ENCODE measurements at regions not wholly inside any gene's neighbourhood (a gene's known extent, or its start where the extent isn't known, plus 50 kb on each side); places are given as distances from the start of the nearest gene placed in this dataset.
"Not testable (repeated sequence)": the region's sequence is repeated elsewhere in the genome, so short reads cannot be mapped to it uniquely, and the experiment has no call there.

DNA sequence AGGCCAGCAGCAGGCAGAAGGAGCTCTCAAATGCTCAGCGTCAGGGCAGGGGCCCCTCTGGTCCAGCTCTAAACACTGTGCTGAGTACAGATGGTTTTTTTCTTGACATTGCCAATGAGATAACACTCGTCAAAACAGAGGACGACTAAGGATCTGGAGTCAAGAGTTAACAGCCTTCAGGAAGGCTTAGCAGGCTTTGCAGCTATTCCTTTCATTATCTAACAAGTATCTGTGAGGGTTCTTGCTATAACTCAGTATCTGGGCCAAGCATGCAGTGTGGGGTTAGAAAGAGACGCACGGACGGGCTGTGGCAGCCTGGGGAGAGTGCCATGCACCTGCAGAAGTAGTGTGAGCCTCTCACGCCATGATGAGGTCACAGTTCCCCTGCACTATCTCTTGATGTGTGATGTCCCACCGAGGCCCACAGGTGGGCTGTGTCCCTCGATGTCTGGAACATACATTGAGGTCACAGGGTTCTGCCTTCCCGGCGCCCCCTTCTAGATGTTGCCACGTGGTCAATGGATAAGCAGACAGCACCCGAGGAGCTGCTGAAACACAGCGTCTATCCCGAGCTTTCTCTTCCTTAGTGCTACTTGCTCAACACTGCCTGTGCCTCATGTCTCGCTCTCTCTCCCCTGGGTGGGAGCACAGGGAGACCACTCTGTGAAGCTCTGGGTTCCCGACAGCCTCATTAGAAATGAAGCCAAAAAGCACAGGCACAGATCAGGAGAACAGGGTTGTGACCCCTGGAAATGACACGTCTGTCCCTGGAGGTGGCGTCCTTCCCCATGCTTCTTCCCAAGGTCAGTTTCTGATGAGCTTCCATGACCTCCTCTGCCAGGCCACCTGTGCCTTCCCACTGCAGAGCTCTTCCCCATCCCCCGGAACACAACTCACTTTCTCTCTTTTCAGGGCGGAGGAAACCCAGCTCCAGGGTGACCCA is 85.5 kb upstream of the RPS6KA2 start:
- DNase-seq (ENCODE audit: low read depth in 4 of 4, low spot score in 3 of 4), result no peak

DNA sequence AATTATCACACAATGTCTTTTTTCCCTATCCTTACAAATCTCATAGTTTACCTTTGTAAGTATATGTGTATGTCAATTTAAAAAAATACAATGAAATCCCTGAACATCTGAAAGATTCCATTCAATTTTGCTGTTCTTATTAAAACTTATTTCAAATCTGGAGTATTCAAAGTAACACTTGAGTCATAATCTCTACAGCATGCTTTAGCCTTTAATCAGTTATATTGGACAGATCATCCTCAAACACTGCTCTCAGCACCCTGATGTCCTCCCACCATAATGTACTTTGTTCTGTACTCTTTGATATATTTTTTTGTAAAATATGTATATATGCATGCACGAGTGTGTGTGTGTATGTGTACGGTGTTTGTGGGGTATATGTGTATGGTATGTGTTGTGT is 83.0 kb upstream of the RPS6KA2 start:
- no peak for DNase-seq (ENCODE audit: low read depth in 4 of 4, low spot score in 3 of 4)

DNA sequence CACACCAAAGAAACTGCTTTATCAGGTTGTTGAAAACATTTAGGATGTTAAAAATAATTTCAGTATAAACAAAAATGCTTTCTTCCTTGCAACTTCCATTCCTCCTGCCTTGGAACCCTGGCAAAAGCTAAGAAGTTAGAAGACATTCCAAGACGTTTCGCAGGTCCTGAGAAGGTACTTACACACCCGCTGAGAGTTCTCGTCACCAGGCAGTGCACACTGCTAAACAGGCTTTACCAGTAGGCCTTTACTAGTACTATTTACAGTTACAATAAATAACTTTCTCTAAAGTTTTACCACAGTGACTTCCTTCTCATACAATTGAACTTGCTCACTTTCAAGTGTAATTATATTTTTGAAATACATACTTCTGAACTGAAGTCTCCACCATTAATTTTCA is 81.4 kb upstream of the RPS6KA2 start:
- DNase-seq (ENCODE audit: low read depth in 4 of 4, low spot score in 3 of 4), result no peak

DNA sequence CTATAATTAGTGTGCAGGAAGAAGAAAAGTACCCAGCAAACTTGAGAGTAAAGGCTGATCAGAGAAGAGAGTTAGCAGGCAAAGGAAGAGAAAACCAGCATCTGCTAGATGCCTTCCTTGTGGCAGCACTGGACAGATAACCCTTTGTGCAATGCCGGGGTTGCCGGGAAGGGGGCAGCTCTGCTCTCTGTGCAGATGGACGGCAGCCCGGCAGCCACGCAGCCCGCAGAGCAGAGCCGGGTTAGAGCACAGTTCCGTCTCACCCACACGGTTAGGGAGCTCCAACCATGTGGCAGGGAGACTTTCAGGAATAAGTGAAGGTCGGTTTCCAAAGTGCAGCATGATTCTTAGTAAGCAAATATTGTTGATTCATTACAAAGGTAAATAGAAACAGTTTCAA is 80.0 kb upstream of the RPS6KA2 start:
- DNase-seq (ENCODE audit: low read depth in 4 of 4, low spot score in 3 of 4), result no peak

DNA sequence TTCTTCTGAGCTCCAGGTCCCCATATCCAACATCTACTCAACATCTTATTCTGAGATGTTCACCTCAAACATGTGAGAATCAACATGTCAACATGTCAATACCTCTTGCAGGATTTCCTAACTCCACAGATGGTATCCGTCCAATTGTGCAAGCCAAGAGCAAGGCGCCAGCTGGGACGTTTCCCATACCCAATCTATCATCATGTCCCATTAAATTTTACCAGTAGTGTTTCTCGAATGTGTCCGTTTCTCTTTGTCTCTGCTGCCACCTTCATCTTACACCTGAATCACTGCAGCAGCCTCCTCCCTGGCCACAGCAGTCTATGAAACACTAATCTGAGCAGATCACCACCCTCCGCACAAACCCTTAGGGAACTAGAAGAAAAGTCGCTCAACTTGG is 78.0 kb upstream of the RPS6KA2 start:
- DNase-seq (ENCODE audit: low read depth in 4 of 4, low spot score in 3 of 4), result no peak

DNA sequence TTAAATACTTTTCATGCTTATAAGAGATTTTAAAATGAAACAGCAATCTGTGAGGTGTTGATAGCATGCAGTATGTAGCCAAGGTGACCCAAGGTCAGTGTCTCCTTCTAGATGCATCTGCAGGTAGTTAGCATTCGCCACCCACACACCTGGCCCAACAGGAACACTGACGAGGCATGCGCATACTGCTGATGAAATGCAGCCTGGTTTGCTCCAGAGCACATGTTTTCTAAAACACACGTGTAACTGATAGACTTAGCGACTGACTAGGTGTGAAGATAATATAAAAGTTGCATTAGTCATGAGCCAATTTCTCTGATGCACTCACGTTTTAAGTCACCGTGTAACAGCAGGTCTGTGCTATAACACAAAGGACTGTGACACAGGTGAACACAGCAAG is 77.1 kb upstream of the RPS6KA2 start:
- no peak for DNase-seq (ENCODE audit: low read depth in 4 of 4, low spot score in 3 of 4)

DNA sequence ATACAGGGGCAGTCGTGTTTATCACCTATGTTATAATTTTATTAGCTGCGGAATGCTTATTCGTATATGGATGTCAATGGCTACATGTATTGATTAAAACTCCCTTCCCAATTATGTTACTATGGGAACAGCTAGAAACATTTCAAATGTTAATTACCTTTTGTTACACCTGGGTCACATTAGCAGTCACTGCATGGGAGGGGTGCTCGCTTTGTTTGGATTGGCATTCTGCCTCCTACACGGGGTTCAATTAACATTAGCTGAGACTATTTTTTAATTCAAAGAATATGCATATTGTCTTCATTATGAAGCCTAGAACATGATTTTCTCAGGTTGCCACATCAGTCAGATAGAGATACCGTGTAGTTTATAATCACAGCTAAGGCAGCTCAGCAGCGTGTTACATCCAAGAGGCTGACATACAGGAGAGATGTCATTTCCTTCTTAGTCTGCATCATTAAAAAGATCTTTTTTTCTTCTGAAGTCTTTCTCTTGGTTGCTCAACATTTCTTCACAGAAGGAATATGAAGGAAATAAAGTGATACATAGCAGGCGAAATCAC is 76.2 kb upstream of the RPS6KA2 start:
- DNase-seq (ENCODE audit: low read depth in 4 of 4, low spot score in 3 of 4), result no peak

DNA sequence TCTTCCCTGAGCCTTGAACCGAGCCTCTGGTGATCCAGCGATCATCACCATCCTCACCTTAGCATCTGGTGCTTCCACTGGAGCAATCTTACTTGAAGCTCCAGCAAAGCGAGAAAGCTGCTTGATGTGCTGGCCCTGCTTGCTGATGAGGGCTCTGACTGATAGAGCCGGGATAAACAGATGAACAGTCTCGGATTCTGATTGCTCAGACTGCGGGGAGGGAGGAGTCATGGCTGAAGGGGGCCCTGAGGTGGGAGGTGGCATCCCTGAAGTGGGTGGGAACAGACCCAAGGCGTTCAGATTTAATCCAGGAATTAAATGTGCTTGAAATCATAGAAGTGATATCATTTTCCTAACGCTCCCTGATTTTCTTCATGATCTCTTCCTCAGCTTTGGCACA is 74.4 kb upstream of the RPS6KA2 start:
- DNase-seq (ENCODE audit: low read depth in 4 of 4, low spot score in 3 of 4), result not testable (repeated sequence)

DNA sequence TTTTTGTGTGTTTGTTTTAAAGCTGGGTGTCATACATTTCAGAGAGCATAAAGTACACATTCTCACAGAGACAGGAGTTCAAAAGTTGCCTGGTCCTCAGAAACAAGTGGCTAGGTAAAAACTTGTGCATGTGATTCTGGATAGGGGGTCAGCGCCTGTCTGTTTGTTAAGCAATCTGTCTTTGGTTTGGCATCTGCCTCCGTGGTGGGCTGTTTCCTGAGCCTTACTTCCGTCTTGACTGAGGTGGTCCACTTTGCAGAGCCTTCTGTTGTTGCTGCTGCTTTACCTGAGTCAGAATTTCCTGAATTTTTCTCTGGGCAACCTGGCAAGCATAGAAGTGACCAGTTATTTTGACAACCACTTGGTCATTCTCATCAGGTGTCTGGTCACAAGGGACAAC is 73.8 kb upstream of the RPS6KA2 start:
- not testable (repeated sequence) for DNase-seq (ENCODE audit: low read depth in 4 of 4, low spot score in 3 of 4)

DNA sequence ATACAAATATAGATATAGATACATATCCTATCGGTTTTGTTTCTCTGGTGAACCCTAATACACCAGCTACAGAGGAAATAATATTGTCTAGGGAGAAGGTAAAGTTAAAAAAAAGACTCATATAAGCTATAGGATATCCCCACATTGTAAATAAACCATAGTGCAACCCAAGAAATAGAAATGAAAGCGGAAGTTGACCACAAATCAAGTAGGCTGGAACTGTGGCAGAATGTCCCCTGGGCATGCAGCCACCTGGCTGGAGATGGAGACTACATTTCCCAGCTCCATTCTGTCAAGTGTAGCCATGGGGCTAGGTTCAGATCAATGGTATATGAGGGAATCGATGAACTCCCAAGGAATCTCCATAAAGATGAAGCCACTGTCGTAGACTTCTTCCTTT is 70.1 kb upstream of the RPS6KA2 start:
- DNase-seq (ENCODE audit: low read depth in 4 of 4, low spot score in 3 of 4), result no peak

DNA sequence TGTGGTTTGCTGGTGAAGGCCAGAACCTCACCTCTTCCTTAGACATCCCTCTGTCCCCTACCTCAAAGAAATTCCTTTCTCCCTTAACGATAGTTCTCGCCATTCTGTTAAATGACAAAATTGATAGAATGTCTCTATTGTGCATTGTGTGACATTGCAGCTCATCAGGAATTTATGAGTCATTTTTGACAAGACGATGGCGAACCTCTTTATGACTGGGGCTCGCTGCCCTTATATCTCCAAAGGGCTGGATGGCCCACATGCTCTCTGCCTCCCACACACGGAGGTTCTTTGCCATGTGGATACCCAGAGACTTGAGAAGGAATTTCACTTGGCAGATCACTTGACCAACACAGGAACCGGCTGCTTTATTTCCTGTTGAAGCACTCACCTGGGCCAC is 66.8 kb upstream of the RPS6KA2 start:
- DNase-seq (ENCODE audit: low read depth in 4 of 4, low spot score in 3 of 4), result no peak

DNA sequence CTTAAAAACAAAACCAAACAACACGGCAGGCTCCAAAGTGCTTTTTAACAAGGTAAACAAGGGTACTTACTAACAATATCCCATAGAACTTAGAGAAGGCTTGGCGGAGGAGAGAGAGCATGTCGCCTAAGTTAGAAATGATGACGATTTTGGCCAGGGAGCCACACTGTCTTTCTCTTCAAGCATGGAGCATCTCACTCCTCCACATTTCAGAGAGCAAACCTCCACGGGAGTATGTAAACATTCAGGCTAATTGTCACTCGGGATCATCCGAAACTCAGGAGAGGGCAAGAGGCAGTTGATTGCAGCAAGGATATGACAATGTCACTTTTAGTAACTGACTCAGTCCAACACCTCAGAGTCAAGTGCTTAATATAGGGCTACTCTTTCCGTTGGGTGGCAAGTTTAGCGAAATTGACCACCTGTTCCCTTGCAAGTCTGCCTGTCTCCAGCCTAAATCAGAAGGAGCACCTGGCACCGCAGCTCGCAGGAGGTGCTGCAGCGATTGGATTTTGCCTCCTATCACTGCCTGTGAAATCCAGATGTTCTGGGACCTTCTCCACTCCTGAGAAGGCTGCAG is 65.8 kb upstream of the RPS6KA2 start:
- no peak for DNase-seq (ENCODE audit: low read depth in 4 of 4, low spot score in 3 of 4)

DNA sequence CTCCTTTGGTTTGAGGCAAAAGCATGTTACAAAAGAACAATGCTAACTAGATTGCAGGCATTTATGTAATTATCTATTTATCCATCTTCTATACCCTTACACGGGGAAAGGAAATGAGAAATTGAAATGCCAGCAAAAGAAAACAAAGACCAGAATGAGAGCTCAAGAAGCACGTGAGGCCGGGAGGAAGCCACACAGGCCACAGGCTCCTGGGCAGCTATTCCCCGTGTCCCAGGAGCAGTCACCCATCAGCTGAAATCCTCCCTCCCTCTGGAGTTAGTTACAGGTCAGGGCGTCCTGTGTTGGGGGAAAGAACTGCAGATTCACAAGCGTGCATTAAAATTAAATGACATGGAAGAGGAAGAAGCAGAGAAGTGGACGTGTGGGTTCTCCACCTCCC is 64.7 kb upstream of the RPS6KA2 start:
- no peak for DNase-seq (ENCODE audit: low read depth in 4 of 4, low spot score in 3 of 4)

DNA sequence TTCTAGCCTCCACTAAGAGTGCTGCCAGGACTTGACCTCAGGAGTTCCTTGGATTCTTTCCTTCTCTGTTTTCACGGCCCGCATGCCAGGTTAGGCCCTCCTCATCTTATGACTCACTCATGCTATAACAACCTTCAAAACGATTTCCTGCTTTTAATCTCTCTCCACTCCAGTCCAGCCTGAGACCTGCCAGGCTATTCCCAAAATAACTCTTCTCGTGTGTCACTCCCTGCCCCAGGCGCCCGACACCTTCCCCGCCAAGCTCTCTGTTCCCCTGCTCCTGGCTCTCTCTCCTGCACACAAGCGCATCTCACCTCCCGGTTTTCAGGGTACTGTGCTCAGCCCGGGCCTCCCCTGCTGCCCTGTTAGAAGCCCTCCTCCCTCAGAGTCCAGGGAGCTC is 64.1 kb upstream of the RPS6KA2 start:
- no peak for DNase-seq (ENCODE audit: low read depth in 4 of 4, low spot score in 3 of 4)

DNA sequence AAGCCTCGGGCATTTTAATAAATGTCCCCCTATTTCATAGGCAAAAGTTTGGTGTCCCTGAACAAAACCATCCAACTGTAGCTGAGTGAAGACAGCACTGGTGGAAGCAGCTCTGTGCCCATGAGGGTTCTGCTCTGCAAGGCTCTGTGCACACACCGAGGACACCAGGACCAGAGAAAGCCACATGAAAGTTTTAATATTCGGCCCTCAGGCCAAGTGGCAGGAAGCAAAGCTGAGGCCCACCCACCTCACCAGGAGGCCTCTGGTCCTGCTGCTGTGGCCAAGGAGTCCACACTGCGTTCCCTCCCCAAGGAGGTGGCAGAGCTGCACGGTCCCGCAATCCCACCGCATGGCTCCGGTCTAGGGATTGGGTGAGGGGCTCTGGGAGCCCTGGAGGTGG is 62.6 kb upstream of the RPS6KA2 start:
- no peak for DNase-seq (ENCODE audit: low read depth in 4 of 4, low spot score in 3 of 4)

DNA sequence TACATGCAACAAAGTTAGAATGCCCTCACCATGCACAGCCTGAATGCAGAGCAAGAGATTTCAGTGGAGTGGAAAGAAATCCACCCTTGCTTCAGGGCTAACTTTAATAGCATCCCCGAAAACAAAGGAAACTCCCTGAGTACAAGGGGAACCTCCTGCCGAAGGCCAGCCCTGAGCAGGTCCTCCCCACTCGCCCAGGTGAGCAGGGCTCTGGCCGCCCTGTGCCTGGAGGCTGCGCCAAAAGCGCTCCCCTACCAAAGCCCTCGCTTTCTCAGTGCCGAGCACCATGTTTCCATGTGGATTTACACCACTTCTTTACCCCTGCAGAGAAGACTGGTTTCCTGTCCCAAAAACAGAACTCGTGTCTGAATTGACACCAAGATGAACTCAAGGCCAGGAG is 61.9 kb upstream of the RPS6KA2 start:
- DNase-seq (ENCODE audit: low read depth in 4 of 4, low spot score in 3 of 4), result no peak

DNA sequence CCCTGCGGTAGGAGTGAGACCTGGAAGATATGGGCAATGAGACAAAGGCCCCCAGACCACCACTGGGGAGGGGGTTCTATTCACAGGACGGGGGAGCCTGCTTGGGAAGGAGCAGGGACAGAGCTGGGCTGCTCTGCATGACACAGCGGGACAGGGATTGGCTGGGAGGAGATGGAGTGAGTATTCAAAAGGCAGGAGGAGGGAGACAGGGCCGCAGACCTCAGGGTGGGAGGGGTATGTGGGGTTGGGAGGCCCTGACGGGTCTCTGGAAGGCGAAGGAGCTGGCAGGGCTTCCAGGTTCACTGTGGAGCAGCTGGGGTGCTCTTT is 60.8 kb upstream of the RPS6KA2 start:
- DNase-seq (ENCODE audit: low read depth in 4 of 4, low spot score in 3 of 4), result no peak

DNA sequence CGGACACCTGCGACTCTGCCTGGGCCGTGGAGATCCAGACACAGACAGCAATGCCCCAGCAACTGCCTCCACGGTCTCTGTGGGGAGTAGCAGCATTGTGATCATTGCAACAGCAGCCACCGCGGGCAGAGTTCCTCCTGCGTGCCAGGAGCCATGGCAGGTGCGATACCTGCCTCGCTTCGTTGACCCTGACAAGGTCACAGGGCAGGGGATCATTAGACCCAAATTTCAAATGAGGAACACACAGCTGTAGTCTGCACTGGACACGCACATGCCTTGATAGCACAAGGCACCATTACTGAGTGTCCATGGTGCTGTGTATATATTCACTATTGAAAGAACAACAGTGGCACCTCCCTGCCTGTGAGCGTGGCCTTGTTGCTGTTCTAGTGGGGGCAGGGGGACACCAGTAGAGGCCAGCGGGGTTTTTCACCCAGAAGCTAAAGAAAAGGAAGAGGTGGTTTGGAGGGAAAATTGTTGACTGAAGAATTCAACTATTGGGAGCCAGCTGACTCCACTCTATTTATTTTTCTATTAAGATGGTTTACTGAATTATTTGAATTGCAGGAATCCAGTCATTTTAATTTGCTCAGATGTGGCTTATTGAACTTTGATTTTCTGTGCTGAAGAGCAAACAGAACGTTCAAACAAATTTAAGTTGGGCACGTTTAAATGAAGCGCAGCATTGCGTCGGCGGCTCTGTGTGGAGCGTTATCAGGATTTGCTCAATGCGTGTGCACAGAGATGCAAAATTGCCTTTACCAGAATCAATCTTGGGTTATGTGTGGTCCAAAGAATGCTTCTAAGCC is 60.2 kb upstream of the RPS6KA2 start:
- DNase-seq (ENCODE audit: low read depth in 4 of 4, low spot score in 3 of 4), result no peak

DNA sequence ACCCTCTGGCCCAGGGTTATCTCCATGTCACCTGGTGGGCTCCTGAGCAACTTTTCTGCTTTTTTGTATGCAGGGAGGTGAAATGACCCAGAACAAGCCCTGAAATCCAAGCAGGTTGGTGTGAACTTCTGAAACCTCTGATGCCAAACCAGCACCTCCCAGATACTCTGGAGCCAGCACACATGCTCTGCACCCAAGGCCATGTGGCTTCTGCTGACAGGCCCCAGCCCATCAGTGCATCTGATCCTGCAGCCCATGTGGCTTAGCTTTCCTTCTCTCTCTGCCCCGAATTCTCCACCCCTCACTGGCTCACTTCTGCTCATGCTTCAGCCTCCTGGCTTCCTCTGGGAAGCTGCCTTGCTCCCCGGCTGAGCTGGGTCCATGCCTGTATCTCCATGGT is 59.3 kb upstream of the RPS6KA2 start:
- DNase-seq (ENCODE audit: low read depth in 4 of 4, low spot score in 3 of 4), result no peak

DNA sequence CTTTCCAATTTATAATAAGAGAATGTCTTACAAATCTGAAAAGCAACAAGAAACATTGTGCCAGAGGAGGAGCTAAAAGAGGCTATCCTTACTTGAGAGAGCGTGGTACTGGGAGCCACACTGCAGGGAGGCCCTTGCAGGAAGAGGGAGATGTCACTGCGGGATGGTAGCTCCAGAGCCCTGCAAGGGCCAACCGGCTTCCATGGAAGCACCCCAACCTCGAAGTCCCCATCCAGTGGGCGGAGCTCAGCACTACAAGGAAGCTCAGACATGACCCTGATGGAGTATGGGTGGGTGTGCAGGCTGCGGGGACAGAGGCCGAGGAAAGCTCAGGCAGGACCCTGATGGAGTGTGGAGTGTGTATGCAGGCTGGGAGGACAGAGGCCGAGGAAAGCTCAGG is 57.8 kb upstream of the RPS6KA2 start:
- no peak for DNase-seq (ENCODE audit: low read depth in 4 of 4, low spot score in 3 of 4)

DNA sequence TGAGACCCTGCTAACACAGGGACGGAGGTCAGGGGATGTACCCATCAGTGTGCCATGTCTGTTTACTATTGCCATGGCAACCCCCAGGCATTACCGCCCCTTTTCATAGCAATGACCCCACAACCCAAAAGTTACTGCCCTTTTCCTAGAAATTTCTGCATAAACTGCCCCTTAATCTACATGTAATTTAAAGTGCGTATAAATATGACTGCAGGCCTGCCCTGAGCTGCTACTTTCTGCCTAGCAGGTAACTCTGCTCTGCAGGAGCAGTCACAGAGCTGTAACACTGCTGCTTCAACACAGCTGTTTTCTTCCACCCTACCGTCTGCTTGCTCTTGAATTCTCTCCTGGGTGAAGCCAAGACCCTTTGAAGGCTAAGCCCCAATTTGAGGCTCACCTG is 57.1 kb upstream of the RPS6KA2 start:
- DNase-seq (ENCODE audit: low read depth in 4 of 4, low spot score in 3 of 4), result no peak
